Esophagus squamous epithelium (tissue), 4 donors: ENCODE measurements at regions not wholly inside any gene's neighbourhood (a gene's known extent, or its start where the extent isn't known, plus 50 kb on each side); places are given as distances from the start of the nearest gene placed in this dataset.

Experiments
- CTCF ChIP-seq, 6 experiments: fragments of 450-650 bp in 4 of 6; fragments of 200-600 bp in 2 of 6; sonication (generic) in 2 of 6; IDR thresholded peaks; one replicate each; pipeline ENCODE4 v1.5.1; 2016 to 2019; ENCODE audit warnings: antibody characterized with exemption in 6 of 6, mild to moderate bottlenecking in 4 of 6, moderate library complexity in 4 of 6
- POLR2A ChIP-seq, 4 donors: fragments of 450-650 bp; IDR thresholded peaks; one replicate each; pipeline ENCODE4 v1.6.1; 2017; ENCODE audit warnings: antibody characterized with exemption in 4 of 4, mild to moderate bottlenecking in 4 of 4, moderate library complexity in 3 of 4

DNA sequence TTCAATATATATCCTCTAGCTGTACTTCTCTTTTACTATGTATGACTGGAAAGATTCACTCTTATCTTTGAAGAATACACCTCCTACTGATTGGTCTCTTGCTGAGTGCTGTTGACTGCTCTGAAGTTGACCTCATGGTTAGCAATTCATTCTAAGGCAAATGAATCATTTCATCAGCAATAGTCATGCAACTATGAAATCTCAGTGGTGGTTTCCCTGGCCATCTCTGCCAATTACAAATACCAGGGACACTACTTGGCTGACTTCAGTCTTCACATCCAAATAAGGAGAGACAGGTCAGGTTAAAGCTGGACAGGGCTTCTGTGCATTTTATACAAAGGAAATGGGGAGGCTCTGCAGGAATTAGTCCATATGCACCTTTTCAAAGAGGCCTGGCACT, 333.5 kb upstream of the ACTBL2 start:
- TF ChIP-seq CTCF (IDR thresholded peaks at IDR 0.05) (no peak), POLR2A (IDR thresholded peaks at IDR 0.05) (no peak)
